ENCODE measurements at regions not wholly inside any gene's neighbourhood (a gene's known extent, or its start where the extent isn't known, plus 50 kb on each side); places are given as distances from the start of the nearest gene placed in this dataset.
"Not testable (repeated sequence)": the region's sequence is repeated elsewhere in the genome, so short reads cannot be mapped to it uniquely, and the experiment has no call there.

DNA sequence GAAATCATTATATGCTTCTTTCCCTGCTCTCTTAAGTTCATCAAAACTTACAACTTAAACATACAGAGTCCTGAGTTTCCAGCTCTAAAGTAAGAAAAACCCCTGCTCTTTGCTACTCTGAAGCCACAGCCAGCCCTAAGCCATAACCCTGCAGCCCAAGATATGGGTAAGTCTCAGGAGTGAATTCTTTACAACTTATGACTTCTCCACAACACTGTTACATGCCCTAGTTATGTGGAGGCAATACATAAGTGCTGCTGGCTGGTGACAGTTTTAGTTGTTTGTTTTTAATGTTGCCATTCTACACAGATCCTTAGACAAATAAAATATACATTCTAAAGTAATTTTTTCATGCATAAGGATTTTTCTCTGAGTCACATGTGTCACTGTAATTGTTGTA lies 100.2 kb downstream of the FBXO8 start:
- DNase-seq, result no peak

- no peak for DNase-seq
These were observed 101.6 kb downstream of the FBXO8 start for GRCh38 chr4:174181827-174182226.

- no peak for DNase-seq
These were observed 105.9 kb downstream of the FBXO8 start for GRCh38 chr4:174177536-174177935.

DNA sequence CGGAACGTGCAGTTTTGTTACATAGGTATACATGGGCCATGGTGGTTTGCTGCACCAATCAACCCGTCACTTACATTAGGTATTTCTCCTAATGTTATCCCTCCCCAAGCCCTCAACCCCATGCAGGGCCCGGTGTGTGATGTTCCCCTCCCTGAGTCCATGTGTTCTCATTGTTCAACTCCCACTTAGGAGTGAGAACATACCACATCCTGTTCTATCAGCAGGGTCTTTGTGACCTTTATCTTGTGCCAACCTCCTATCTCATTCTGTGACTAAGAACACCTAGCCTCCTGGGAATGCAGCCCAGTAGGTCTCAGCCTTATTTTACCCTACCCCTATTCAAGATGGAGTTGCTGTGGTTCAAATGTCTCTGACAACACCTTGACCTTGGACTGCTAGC lies 107.6 kb downstream of the FBXO8 start:
- DNase-seq, result not testable (repeated sequence)

DNA sequence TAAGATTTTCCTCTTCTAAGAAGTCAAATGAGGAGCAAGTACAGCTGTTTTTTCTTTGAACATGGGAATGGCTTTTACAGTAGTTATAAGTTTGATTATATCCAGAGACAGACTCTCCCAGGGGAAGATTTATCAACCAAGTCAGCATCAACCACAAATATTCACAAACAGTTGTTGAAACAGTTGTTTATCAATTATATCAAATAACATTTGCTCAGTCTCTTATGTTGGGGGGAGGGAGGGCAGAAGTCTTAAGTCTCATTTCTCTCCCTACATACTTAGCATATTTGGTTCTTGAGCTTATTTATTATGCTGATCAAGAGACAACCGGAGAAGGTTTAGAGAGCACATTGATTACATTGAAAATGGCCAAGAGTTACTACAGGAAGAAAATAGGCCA lies 110.1 kb downstream of the FBXO8 start:
- DNase-seq, result no peak

GRCh38 chr4:174172274-174172673 lies 111.2 kb downstream of the FBXO8 start:
- no peak for DNase-seq

DNA sequence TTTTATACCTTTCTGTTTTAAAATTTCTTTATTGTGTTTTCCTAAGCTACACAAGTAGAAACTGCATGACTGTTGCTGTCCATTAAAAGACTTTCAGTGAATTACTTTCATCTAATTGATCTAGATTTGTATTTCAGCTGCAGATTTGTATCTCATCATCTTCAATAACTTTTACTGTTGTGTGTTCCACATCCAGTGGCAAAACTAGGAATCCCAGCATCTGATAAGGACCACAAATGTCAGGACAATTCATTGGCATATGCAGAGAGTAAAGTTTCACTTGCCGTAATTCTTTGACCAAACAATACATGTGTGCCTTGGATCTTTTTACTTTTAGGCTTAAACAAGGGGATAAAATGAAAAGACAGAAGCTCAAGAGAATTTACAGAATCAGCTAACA lies 112.6 kb downstream of the FBXO8 start:
- DNase-seq, result no peak

DNA sequence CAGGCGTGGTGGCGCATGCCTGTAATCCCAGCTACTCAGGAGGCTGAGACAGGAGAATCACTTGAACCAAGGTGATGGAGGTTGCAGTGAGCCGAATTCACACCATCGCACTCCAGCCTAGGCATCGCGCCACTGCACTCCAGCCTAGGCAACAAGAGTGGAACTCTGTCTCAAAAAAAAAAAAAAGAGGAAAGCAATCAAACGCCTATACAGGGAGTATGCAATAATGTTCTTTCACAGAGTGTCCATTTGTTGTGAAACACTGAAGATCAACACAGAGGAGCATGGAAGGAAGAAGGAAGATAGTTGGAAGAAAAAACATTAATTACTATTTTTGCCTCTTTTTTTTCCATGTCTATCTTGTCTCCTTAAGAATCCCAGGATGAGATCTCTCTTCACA lies 113.4 kb downstream of the FBXO8 start:
- no peak for DNase-seq

DNA sequence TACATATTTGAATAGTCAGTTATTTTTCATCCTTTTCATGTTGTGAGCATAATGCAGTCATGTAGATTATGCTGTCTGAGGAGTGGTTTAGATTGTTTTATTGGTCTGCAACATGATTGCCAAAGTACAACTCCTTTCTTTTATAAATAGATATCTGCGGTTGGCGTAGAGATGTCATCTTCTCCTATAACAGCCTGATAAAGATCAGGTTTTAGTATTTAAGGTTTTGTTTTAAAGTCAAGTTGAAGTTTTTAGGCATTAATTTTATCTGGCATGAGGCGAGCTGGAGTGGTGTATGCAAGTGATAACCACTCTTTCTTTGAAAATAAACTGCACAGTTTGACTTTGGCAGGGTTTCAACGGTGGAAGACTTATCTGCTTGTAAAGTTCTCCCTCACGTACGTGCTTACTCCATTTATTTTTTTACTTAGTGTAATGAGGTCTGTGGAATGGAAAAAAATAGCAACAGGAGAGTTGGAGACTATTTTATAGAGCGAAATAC lies 126.3 kb downstream of the FBXO8 start:
- no peak for DNase-seq

- DNase-seq, result peak; percentile 33
These were observed 127.1 kb downstream of the FBXO8 start for GRCh38 chr4:174156239-174156826.

DNA sequence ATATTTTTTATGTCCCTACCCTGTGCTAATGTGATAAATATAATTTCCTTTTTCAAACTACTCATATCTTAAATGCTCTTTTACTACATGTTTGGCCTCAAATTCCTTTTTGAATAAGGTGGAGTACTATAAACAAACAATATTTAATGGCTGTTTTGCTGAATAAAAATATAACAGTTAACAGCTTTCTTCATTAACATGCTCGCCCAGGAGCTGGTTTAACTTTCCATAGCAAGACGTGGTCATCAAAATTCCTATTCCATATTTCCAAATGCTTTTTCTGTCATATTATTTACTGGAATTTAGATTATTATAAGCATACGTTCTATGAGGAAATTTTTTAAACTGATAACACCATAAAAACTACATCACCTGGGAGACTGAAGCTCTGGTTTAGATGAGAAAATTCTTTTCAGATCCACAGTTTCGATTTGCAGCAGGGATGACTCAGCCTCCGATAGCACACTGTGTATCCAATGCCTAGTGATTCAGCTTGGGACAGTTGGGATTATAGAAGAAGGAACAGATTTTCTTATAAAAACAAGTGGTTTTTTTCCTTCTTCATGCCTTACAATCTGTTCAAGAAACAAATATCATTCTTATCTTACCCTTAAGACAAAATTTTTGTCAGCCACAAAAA lies 129.1 kb downstream of the FBXO8 start:
- DNase-seq, result peak; percentile 46

GRCh38 chr4:174152717-174153466 lies 130.6 kb downstream of the FBXO8 start:
- no peak for DNase-seq

GRCh38 chr4:174147863-174148262 lies 135.6 kb downstream of the FBXO8 start:
- no peak for DNase-seq

DNA sequence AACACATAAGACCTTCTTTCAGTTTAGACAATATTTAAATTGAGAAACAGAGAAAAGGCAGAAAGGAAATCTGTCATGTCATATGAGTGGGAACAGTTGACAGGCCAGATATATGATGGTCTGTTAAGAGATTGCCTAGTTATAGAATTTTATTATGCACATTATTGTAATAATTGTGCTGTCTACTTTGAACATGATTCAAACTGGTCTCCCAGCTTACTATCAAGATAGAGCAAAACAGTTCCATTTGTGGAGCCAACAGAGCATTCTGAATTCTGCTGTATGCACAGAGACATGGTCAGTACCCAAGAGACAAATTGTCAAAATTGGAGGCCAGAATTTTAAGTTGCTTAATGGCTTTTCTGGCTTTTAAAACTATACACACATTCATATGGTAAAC lies 139.4 kb downstream of the FBXO8 start:
- no peak for DNase-seq

DNA sequence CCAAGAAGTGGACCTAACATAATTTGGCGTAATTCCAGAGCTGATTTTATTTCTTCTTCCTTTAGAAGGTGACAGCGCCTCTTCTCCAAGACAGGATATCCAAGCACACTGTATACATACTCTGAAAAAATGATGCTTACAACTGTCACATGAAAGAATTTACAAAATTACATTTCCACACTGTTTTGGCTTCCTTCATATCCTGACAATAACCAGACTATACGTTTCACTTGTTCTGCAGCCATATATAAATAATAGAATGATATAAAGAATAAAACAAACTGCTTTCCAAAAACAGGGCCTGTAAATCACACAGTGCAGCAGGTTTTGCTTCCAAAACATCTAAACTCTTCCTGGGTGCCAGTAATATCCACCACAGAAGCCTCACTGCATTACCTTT lies 141.6 kb downstream of the FBXO8 start:
- no peak for DNase-seq

- DNase-seq, result no peak
These were observed 144.9 kb downstream of the FBXO8 start for GRCh38 chr4:174138616-174139015.

- DNase-seq, result no peak
These were observed 145.8 kb downstream of the FBXO8 start for GRCh38 chr4:174137698-174138097.

- DNase-seq, result no peak
These were observed 147.5 kb downstream of the FBXO8 start for GRCh38 chr4:174135936-174136406.

- DNase-seq, result no peak
These were observed 147.9 kb downstream of the FBXO8 start for GRCh38 chr4:174135530-174135929.

- no peak for DNase-seq
These were observed 149.1 kb downstream of the FBXO8 start for GRCh38 chr4:174134361-174134760.

DNA sequence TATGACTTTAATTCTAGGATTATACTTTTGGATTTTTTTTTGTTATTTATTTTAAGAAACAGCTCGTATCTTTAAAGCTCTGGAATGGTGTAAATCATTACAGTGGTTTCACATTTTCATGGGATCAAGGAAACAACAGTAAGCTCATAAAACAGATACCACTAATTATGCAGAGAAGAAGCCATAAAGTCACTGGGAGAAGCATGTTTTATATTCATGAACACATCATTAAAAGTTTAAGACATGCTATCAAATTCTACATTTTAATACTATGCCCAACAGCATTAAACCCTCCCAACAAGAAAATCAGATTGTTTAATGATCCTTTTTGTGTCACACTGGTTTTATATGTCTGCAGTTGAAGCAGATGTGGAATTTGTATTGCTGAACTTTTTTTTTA lies 149.9 kb downstream of the FBXO8 start:
- DNase-seq, result no peak

DNA sequence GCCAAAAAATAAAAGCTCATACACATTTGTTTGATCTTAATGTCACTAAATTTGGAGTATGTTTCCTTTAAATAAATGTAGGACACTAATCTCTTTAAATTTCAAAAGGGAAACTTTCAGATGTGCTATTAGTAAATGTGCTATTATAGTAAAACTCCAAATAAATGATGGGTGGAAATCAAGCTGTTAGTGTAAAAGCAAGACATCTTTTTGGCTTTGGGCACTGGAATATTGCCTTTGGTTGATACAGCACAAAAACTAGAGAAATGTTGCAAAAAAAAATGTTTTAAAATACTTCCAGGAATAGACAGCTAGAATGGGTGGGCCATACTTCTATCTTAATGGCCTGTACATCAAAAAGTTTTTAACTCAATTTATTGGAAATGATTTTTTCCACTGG lies 151.6 kb downstream of the FBXO8 start:
- DNase-seq, result no peak

DNA sequence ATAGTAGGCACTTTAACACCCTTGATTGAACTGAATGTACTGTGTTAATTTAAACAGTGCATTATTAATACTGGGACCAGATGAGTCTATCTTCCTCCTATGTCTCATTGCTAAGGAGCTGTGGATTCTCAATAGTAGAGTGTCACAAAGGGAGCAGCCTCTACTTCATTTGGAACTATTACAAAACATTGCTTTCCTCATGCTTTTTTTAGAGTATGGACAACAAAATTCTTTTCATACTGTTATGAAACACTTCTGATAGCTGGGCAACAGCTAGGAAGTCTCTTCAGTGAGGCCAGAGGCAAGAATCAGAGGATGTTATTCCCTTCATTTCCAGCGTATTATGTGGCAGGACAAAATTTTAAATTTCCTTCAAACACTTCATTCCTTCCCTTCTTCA lies 160.8 kb downstream of the FBXO8 start:
- no peak for DNase-seq
